SK-N-SH (cell line): ENCODE measurements at regions not wholly inside any gene's neighbourhood (a gene's known extent, or its start where the extent isn't known, plus 50 kb on each side); places are given as distances from the start of the nearest gene placed in this dataset.

Experiments used
- CTCF ChIA-PET: fragments of 300-600, 350-600 bp; formaldehyde crosslinking; extraction: SDS; loops from one replicate; lab custom pipeline; 2021; lab: Yijun Ruan, JAX
- POLR2A ChIA-PET: fragments of 350-600 bp; sonication (Branson Sonifier 250); formaldehyde crosslinking; extraction: SDS; loops from one replicate; lab custom pipeline; 2020; ENCODE audit warnings: antibody characterized with exemption, inconsistent platforms; lab: Yijun Ruan, JAX
- DNase-seq: peaks from one replicate; pipeline ENCODE4 v3.0.0; 2012
- H2AFZ ChIP-seq: fragments of 200-600 bp; sonication (generic); 2 replicates; pipeline ENCODE4 v1.8.1; 2016; ENCODE audit warnings: antibody characterized with exemption, mild to moderate bottlenecking, low read depth
- H3F3A ChIP-seq: fragments of 200-600 bp; sonication (generic); replicated peaks from 2 replicates; pipeline ENCODE3; 2016; ENCODE audit warnings: antibody characterized with exemption, mild to moderate bottlenecking; ENCODE audit not compliant: insufficient read depth
- H3K27ac ChIP-seq, 2 experiments: fragments of 200-500 bp in 1 of 2; fragments of 200-600 bp in 1 of 2; sonication (Bioruptor generic) in 1 of 2; sonication (generic), shearing (Covaris generic) in 1 of 2; 2 replicates each; pipeline versions ENCODE4 v1.5.1 to v1.6.1; 2014 to 2016; ENCODE audit warnings: low read depth in 2 of 2, inconsistent platforms in 1 of 2, low read length in 1 of 2, mild to moderate bottlenecking in 1 of 2, mixed read lengths in 1 of 2
- H3K27me3 ChIP-seq: fragments of 200-600 bp; sonication (generic), shearing (Covaris generic); 2 replicates; pipeline ENCODE4 v1.6.1; 2016; ENCODE audit warnings: mixed run types; ENCODE audit not compliant: insufficient read depth
- H3K36me3 ChIP-seq, 2 experiments: fragments of 200-500 bp in 1 of 2; fragments of 200-600 bp in 1 of 2; sonication (Bioruptor generic) in 1 of 2; sonication (generic) in 1 of 2; replicated peaks in 1 of 2; 2 replicates each; pipeline versions ENCODE3 to v1.5.1; 2014 to 2016; ENCODE audit warnings: low read length in 1 of 2, mild to moderate bottlenecking in 1 of 2; ENCODE audit not compliant: insufficient read depth in 2 of 2, control insufficient read depth in 1 of 2
- H3K4me1 ChIP-seq, 2 experiments: fragments of 200-500 bp in 1 of 2; fragments of 200-600 bp in 1 of 2; sonication (Bioruptor generic) in 1 of 2; sonication (generic), shearing (Covaris generic) in 1 of 2; 2 replicates each; pipeline versions ENCODE4 v1.5.1 to v1.6.1; 2014 to 2016; ENCODE audit warnings: low read depth in 1 of 2, low read length in 1 of 2, mixed run types in 1 of 2; ENCODE audit not compliant: insufficient read depth in 2 of 2, control insufficient read depth in 1 of 2
- H3K4me2 ChIP-seq: fragments of 200-600 bp; sonication (generic), shearing (Covaris generic); 2 replicates; pipeline ENCODE4 v1.6.1; 2017; ENCODE audit warnings: mixed run types
- H3K4me3 ChIP-seq, 2 experiments: fragments of 200-500 bp in 1 of 2; fragments of 200-600 bp in 1 of 2; sonication (Bioruptor generic) in 1 of 2; sonication (generic), shearing (Covaris generic) in 1 of 2; 2 replicates each; pipeline versions ENCODE4 v1.5.1 to v1.8.1; 2014 to 2016; ENCODE audit warnings: low read depth in 2 of 2, inconsistent platforms in 1 of 2, low read length in 1 of 2, mild to moderate bottlenecking in 1 of 2, mixed read lengths in 1 of 2, moderate library complexity in 1 of 2
- H3K79me2 ChIP-seq: fragments of 200-600 bp; sonication (generic); 2 replicates; pipeline ENCODE4 v1.8.1; 2017; ENCODE audit warnings: mild to moderate bottlenecking; ENCODE audit not compliant: insufficient read depth
- H3K9ac ChIP-seq: fragments of 200-600 bp; sonication (generic); 2 replicates; pipeline ENCODE4 v1.6.1; 2017; ENCODE audit warnings: mixed run types
- H3K9me2 ChIP-seq: fragments of 200-600 bp; sonication (generic); 2 replicates; pipeline ENCODE4 v1.6.1; 2017; ENCODE audit warnings: mixed run types
- H3K9me3 ChIP-seq: fragments of 200-600 bp; sonication (generic); 2 replicates; pipeline ENCODE4 v1.6.1; 2017; ENCODE audit warnings: mixed run types, mild to moderate bottlenecking, moderate library complexity
- H4K20me1 ChIP-seq: fragments of 200-600 bp; sonication (generic); 2 replicates; pipeline ENCODE4 v1.6.1; 2017; ENCODE audit warnings: mild to moderate bottlenecking, mixed run types; ENCODE audit not compliant: insufficient read depth
- CTCF ChIP-seq: fragments of 200-600 bp; sonication (generic); IDR thresholded peaks from 2 replicates; pipeline ENCODE4 v1.6.1; 2017; ENCODE audit warnings: antibody characterized with exemption, mild to moderate bottlenecking, moderate library complexity
- ELF1 ChIP-seq: IDR thresholded peaks from 2 replicates; pipeline ENCODE4 v1.4.0; 2012
- EP300 ChIP-seq, 2 experiments: IDR thresholded peaks; 2 replicates each; pipeline versions ENCODE4 v1.4.0 to v1.6.1; 2012; ENCODE audit warnings: borderline replicate concordance in 1 of 2, low read depth in 1 of 2, low read length in 1 of 2
- FOSL2 ChIP-seq: IDR thresholded peaks from 2 replicates; pipeline ENCODE4 v1.4.0; 2012; ENCODE audit warnings: low read depth, mild to moderate bottlenecking, moderate library complexity, borderline replicate concordance
- GATA2 ChIP-seq: sonication (generic); formaldehyde crosslinking; IDR thresholded peaks from 2 replicates; pipeline ENCODE4 v1.5.0; 2020; ENCODE audit warnings: mild to moderate bottlenecking, missing genetic modification reagents
- PBX3 ChIP-seq: IDR thresholded peaks from 2 replicates; pipeline ENCODE4; 2012
- POLR2AphosphoS5 ChIP-seq: IDR thresholded peaks from 2 replicates; pipeline ENCODE4 v1.6.1; 2012; ENCODE audit warnings: low read depth, low read length
- RAD21 ChIP-seq: IDR thresholded peaks from 2 replicates; pipeline ENCODE4 v1.6.1; 2012; ENCODE audit warnings: mild to moderate bottlenecking, low read length
- RCOR1 ChIP-seq: fragments of 150-350 bp; IDR thresholded peaks from 2 replicates; pipeline ENCODE4 v1.6.1; 2017; ENCODE audit warnings: antibody characterized with exemption, low read length
- RFX5 ChIP-seq: IDR thresholded peaks from 2 replicates; pipeline ENCODE4 v1.6.1; 2012; ENCODE audit warnings: mild to moderate bottlenecking, improper control_type of control experiment, low read length
- RXRA ChIP-seq: IDR thresholded peaks from 2 replicates; pipeline ENCODE4 v1.4.0; 2012; ENCODE audit warnings: low read depth, mild to moderate bottlenecking, borderline replicate concordance
- SIN3A ChIP-seq: IDR thresholded peaks from 2 replicates; pipeline ENCODE4 v1.6.1; 2012; ENCODE audit warnings: low read depth, mild to moderate bottlenecking, low read length, moderate library complexity, borderline replicate concordance
- SMC3 ChIP-seq: IDR thresholded peaks from 2 replicates; pipeline ENCODE4 v1.6.1; 2012; ENCODE audit warnings: low read depth, low read length, improper control_type of control experiment
- TEAD4 ChIP-seq: IDR thresholded peaks from 2 replicates; pipeline ENCODE4 v1.4.0; 2012; ENCODE audit warnings: mild to moderate bottlenecking, borderline replicate concordance; ENCODE audit not compliant: insufficient read depth
- ZBTB33 ChIP-seq: IDR thresholded peaks from 2 replicates; pipeline ENCODE4 v1.4.0; 2012; ENCODE audit warnings: low read depth, borderline replicate concordance
- WGBS: methylation state at CpG from one replicate; pipeline ENCODE4 v1.1.6; 2017; ENCODE audit warnings: low lambda C conversion rate; 5-methylcytosine and 5-hydroxymethylcytosine counted together

- Histone ChIP-seq H3K9me3 (no peaks in the 10 kb centered on the region), H3K9ac (no peak overlapping the region), H3K4me1 (no peaks in the 10 kb centered on the region), H3K4me2 (no peak overlapping the region), H3K36me3 (no peaks in the 10 kb centered on the region), H3F3A (no peaks in the 10 kb centered on the region), H2AFZ (no peak overlapping the region), H3K79me2 (no peaks in the 10 kb centered on the region), H3K4me3 (no peak overlapping the region), H3K27me3 (no peaks in the 10 kb centered on the region), H3K9me2 (no peaks in the 10 kb centered on the region), H3K27ac (no peak overlapping the region), H4K20me1 (no peaks in the 10 kb centered on the region)
- no peak for TF ChIP-seq ELF1
- no peak for TF ChIP-seq RXRA
- no peak for TF ChIP-seq ZBTB33
- TF ChIP-seq RCOR1, result no peak
- no peak for TF ChIP-seq POLR2AphosphoS5
- TF ChIP-seq RFX5, result no peak
- no peak for TF ChIP-seq FOSL2
- no peak for TF ChIP-seq PBX3
- no peak for TF ChIP-seq CTCF
- TF ChIP-seq RAD21, result no peak
- TF ChIP-seq SMC3, result no peak
- TF ChIP-seq SIN3A, result no peak
- TF ChIP-seq TEAD4, result no peak
- no peak for TF ChIP-seq GATA2 (CRISPR knock-in tag)
- DNase-seq, result no peak
- ChIA-PET CTCF (no interaction called here), POLR2A (no interaction called here)
- WGBS, result 80% methylated on average over 11 of the region's 11 CpGs
Measured at GRCh38 chr10:21387868-21388267, 137.6 kb downstream of the SKIDA1 start.

- H3K4me3 ChIP-seq, result no peak overlapping the region
- 0 out of 2 replicates have a peak overlapping the region, but pooled peaks have one; percentile 9 for H2AFZ ChIP-seq
- no peak for DNase-seq
- CTCF ChIA-PET, result no interaction called here
- H3K4me1 ChIP-seq, result no peaks in the 10 kb centered on the region
- WGBS, result 91% methylated on average over 5 of the region's 5 CpGs
- no peaks in the 10 kb centered on the region for H3K79me2 ChIP-seq
- no peak overlapping the region for H3K27ac ChIP-seq
- H4K20me1 ChIP-seq, result no peaks in the 10 kb centered on the region
- no peak overlapping the region for H3K4me2 ChIP-seq
- POLR2A ChIA-PET, result no interaction called here
- TF ChIP-seq RCOR1 (no peak), TEAD4 (no peak), SMC3 (no peak), CTCF (no peak), EP300 (IDR thresholded peaks at IDR 0.05; ENCODE audit: borderline replicate concordance in 1 of 2, low read depth in 1 of 2, low read length in 1 of 2) (no peak)
- TF ChIP-seq, all 33 proteins: peak for 0
- Histone ChIP-seq H3K36me3 (no peaks in the 10 kb centered on the region), H3F3A (no peaks in the 10 kb centered on the region), H3K27me3 (no peaks in the 10 kb centered on the region), H3K9me3 (no peaks in the 10 kb centered on the region), H3K9me2 (no peaks in the 10 kb centered on the region), H3K9ac (no peak overlapping the region)
Measured at GRCh38 chr10:21385996-21386585, 139.4 kb downstream of the SKIDA1 start.
